GM18873 (cell line): ENCODE measurements at regions not wholly inside any gene's neighbourhood (a gene's known extent, or its start where the extent isn't known, plus 50 kb on each side); places are given as distances from the start of the nearest gene placed in this dataset.

Source experiments
- ATAC-seq: cut with Tn5 transposase; IDR thresholded peaks from one replicate; pipeline ENCODE4 v1.9.1; 2021; ENCODE audit warnings: mild to moderate bottlenecking, moderate library complexity, moderate number of reproducible peaks; ENCODE audit not compliant: unreplicated experiment, low FRiP score

GRCh38 chr4:138702190-138702824 lies 313.3 kb upstream of the NOCT start:
- ATAC-seq = no peak

GRCh38 chr4:138698641-138699040 lies 316.9 kb upstream of the NOCT start:
- ATAC-seq = no peak

DNA sequence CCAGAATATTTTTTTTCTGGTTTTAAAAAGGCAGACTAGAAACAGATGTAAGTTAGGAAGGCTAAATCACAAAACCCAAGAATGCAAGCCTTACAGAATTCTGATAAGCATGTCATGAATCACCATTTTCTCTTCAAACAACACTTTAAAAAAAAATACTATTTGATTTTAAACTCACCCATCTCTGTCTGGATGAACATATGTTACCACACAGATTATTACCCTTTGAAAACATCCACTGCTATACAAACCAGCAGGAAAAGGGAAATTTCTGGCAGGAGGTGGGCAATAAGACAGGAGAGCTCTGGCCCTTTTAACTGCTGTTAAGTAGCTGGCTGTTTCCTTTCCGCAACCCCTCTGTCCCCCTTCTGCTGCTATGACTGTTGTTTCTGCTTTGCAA lies 317.7 kb upstream of the NOCT start:
- ATAC-seq = no peak

GRCh38 chr4:138696771-138697170 lies 318.8 kb upstream of the NOCT start:
- no peak for ATAC-seq

DNA sequence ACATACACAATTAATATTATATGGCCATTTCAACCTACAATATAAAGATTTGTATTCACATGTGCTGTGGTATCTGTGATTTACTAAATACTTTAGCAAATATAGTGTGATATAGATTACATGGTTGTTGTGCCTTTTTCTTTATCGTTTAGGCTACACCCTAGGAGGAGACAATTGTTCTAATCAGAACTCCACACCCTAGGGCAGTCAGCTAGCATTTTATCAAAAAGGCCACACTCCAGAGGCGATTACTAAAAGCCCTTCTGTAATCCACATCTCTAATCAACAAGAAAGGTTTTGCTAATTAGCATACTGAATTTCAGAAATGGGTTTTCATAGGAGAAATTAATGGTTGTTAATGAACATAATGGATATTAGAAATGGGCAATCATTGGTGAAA lies 319.5 kb upstream of the NOCT start:
- ATAC-seq = no peak

GRCh38 chr4:138693526-138693925 lies 322.1 kb upstream of the NOCT start:
- no peak for ATAC-seq

DNA sequence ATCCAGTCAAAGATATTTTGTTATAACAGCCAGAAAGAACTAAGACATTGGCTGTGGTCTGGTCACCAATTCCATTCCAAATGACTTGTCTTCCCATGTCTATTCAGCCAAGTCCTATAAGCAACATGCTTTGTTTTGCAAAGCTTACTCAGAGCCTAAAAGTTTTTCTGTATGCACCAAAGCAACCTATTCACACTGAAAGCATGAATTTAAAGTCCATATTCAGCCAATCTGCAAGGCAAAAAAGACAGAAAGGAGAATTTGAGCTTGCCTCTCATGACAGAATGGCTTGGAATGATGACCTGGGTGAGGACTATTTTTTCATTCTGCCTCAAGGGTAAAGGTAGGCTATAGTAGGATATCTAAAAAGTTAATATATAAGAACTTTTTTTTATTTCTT lies 323.2 kb upstream of the NOCT start:
- no peak for ATAC-seq

GRCh38 chr4:138689593-138689992 lies 326.0 kb upstream of the NOCT start:
- no peak for ATAC-seq

DNA sequence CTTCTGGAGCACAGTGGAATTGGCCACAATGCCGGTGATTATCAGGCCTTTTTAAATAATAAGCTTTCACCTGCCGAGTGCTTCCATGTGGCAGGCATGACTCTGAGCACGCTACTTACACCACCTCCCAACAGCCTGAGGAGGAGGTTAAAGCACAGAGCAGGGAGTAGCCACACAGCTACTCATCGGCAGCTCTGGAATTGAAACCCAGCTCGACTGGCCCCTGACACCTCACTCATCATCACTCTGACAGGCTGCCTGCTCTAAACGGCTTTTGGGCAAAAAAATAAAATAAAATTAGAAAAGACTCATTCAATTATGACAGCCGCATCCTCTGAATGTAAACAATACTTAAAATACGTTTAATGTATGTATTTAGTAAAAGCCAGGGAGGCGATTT lies 326.4 kb upstream of the NOCT start:
- ATAC-seq = no peak

DNA sequence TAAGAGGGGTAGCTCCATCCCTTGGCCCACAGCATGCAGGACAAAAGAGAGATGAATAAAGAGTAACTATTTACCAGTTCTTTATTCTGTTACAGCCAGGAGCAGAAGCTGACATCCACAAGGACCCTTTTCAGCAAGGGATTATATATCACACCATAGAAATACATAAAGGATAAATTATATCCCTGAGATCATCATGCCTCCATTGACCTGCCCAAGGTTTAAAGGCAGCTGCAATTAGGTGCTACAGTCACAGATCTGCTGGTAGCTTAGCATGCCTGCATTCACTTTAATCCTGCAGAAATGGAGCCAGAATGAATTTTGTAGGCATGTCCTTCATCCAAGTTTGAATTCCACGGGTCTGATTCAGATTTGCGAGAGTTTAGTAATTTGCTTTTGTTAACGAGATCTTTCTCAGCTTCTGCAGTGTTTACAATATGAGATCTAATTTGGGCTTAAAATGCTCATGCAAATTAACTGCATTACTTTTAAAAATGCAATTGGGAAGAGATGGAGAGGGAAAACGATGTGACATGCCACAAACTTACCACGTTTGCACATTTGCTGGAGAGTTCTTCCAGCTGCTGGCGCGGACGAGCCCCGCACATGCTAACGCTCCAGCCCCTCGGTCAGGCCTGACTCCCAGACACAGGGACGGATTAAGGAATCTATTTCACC lies 327.0 kb upstream of the NOCT start:
- ATAC-seq = no peak

DNA sequence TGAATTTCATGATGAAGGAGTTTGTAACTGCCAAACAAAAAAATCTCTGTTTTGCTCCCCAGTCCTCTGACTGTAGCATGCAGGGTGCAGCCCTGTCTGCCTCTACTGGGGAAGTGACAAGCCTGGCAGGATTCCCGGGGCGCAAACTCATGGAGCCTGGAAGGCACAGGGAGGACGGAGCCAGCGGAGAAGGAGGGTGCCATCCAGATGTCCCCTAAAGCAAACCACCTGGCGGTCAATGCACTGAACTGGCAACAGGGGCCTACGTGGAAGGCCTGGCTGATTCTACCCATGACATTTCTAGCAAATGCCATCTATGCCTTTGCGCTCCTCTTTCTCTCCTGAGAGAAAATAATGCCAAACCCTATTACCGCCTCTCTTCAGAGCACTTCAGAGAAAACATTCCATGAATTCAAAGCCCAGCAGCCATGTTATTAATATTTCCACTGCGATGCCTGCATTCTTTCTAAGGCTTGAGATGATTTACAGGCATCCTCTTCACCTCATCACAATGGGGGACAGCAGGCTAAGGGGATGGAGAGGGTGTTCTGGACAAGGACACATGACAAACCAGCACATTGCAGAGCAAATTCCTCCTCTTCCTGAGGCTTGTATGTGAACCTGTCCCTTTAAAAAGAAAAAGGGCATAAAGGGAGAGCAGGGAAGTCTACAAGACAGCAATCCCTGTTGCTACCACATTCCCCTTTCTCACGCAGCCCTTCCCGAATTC lies 329.3 kb upstream of the NOCT start:
- no peak for ATAC-seq

DNA sequence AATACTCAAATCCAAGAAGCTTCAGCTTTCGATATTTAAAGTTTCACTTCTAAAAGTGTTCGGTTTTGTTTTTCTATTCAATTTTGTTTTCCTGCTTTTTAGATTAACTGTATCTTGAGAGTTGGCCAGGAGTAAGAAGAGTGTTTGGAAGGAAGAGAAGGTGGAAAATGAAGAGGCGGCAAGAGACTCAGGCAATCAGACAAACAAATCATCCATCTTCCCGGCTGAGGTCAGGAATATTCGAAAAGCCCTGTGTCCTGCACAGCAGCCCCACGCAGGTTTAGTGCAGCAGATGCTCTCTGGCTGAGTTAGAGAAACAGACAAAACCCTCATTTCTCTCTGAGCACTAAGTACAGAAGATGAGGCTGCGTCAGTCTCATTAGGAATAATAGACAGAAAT lies 330.3 kb upstream of the NOCT start:
- ATAC-seq = no peak

- ATAC-seq = peak; percentile 78
These were observed 334.5 kb upstream of the NOCT start for GRCh38 chr4:138680989-138681604.

GRCh38 chr4:138680256-138680655 lies 335.3 kb upstream of the NOCT start:
- ATAC-seq = no peak

GRCh38 chr4:138678985-138679746 lies 336.4 kb upstream of the NOCT start:
- no peak for ATAC-seq

- no peak for ATAC-seq
These were observed 337.8 kb upstream of the NOCT start for GRCh38 chr4:138677748-138678147.

DNA sequence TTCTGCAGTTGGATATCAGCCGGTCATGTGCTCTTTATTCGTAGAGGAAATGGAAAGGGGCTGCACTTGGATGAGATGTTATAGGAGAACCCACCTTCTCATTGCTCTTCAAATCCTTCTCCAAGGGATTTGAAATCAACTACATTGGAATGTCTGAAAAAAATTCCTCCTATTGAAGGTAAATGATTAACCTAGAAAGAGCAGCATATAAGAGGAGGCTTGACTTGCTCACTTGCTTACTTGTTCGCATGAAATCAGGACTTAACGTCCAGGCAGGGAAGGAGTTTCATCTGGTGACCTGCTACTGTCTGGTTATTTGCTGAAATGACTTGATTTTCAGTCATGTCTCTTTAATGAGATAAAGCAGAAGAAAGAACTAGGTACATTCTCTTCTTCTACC lies 338.4 kb upstream of the NOCT start:
- no peak for ATAC-seq

- ATAC-seq = no peak
These were observed 339.9 kb upstream of the NOCT start for GRCh38 chr4:138675685-138676084.

- no peak for ATAC-seq
These were observed 341.4 kb upstream of the NOCT start for GRCh38 chr4:138674209-138674608.

GRCh38 chr4:138673053-138673452 lies 342.5 kb upstream of the NOCT start:
- ATAC-seq = no peak
